OCI-M1 (cell line): ENCODE measurements at regions not wholly inside any gene's neighbourhood (a gene's known extent, or its start where the extent isn't known, plus 50 kb on each side); places are given as distances from the start of the nearest gene placed in this dataset.

Experiments used
- DNase-seq: peaks from one replicate; lab custom pipeline; 2025; lab: John Stamatoyannopoulos, UW

DNA sequence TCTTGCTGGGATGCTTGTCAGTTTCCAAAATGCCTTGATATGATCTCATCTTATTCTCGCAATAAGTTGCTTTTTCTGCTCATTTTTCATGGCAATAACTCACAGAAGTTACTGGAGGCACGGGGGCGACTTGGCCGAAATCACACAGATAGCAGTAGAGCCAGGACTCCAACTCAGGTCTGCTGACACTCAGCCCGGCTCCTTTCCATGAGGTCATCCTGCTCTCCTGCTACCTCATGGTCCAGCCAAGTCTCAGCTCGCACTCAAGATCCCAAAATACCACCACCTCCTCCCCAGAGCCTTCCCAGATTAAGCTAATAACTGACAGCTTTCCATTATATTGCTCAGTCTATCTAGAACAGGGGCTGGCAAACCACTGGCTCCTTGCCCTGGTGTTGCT is 269.5 kb downstream of the MAP2K4 start:
- no peak for DNase-seq

DNA sequence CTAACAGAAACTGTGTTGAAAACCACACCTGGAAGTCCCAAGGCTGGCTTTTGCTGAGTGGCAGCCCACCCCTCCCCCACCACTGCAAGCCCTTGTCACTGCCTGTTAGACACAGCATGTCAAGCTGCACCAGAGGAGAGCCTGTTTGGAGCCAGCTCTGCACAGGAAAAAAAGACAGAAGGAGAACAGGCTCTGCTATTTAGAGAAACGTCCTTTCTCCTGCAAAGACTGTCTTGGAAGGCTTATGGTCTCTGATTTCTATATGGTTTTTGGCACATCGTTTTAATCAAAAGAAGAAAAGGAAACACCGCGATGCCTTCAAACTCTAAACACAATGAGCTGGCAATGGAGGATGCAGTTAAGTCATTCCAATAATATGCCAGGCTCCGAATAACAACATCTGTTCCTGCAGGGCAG is 275.5 kb downstream of the MAP2K4 start:
- no peak for DNase-seq

DNA sequence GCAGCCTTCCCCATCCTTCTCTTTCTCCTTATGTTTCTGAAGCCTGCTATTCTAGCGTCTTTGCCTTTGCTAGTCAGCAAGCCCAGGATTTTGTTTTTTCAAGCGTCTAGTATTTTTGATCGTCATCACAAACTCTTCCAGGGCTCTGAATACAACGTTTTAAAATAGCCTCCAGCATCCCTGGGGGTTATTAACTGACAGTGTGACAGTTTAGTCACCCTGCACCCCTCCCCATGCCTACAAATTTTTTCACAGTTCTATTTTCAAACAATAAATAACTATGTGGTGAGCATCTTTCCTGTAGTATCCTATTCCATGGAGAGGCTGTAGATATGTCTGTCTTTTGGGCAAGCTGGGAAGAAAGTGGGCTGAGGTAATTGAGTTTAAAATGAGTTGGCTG is 280.9 kb downstream of the MAP2K4 start:
- no peak for DNase-seq

DNA sequence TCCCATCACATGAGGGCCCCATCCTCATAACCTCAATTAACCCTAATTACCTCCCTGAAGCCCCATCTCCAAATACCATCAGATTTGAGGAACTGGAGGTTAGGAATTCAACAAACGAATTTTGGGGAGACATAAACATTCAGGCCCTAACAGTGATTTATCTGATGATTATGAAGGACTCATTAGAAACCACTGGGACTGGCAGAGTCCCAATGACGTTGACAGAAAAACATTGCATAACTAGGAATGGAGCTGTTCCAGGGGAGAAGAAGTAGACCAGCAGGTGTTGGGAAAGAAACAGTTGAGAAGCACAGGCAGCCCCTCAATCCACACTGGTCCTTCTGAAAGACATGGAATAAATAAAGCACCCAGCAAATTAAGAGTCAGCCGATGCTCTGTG is 282.0 kb downstream of the MAP2K4 start:
- DNase-seq, result no peak

DNA sequence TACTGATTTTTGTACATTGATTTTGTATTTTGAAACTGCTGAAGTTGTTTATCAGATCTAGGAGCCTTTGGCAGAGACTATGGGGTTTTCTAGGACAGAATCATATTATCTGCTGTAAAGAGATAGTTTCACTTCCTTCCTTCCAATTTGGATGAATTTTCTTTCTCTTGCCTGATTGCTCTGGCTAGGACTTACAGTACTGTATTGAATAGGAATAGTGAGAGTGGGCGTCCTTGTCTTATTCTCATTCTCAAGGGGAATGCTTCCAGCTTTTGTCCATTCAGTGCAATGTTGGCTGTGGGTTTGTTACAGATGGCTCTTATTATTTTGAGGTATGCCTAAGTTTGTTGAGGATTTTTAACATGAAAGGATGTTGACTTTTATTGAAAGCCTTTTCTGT is 290.1 kb downstream of the MAP2K4 start:
- no peak for DNase-seq

DNA sequence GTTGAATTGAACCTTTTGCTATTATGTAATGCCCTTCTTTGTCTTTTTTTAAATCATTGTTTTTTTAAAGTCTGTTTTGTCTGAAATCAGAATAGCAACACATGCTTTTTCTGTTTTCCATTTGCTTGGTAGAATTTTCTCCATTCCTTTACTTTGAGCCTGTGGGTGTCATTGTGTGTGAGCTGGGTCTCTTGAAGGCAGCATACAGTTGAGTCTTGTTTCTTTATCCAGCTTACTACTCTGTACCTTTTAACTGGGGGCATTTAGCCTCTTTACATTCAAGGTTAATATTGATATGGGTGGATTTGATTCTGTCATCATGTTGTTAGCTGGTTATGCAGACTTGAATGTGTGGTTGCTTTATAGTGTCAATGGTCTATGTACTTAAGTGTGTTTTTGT is 292.0 kb downstream of the MAP2K4 start:
- DNase-seq, result no peak

DNA sequence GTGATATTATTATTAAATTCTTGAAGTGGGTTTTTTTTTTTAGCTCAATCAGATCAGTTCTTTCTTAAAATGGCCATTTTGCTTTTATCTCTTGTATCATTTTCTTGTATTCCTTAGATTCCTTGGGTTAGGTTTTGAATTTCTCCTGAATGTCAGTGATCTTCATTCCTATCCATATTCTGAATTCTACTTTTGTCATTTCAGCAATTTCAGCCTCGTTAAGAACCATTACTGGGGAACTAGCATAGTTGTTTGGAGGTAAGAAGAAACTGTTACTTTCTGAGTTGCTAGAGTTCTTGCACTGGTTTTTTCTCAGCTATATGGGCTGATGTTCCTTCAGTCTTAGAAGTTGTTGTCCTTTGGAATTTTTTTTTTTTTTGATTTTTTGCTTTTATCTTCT is 293.1 kb downstream of the MAP2K4 start:
- DNase-seq, result no peak

DNA sequence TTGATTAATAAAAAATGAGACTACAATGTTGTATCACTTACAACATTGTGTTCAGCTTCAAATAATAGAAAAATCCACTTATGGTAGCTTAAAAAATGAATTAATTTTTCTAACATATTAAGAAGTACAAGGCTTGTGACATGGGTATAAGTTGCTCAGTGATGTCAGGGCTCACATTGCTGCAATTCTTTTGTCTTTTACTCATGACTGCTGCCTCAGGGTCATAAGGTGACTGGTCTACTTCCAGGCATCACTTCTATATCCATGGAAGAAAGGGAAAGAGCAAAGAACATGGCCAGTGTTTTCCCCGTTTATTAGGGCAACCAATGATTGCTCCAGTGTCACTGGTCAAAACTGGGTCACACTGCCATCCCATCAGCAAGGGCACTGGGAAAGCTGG is 295.3 kb downstream of the MAP2K4 start:
- DNase-seq, result no peak

DNA sequence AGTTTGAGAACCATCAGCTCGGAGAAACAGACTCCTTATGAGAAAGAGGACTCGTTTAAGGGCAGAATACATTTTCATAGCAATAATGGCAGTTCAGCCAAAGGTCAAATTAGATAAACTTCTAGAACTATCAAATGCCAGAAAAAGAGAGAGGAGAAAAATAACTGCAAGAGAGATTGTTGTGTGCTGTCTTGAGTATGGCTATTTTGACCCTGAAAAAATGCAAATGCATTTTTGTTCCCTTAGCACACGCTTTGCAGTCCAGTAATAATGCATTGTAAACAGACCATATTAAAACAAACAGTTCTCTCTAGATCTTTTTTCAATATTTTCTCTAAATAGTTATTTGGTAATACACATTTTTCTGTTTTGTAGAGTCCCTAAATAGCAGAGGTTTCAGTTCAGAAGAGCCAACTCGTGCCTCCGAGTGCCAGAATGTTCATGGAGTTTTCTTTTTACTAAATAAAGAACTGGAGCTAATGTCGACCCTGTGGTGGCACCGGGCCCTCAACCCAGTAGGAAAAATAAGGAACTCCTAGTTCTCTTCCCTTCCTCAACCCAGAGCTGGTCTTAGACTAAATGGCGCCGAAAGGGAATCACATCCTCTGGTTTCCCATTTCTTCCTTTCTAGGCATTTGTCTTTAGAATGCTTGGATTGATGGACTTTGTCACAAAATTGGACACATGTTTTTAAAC is 298.0 kb downstream of the MAP2K4 start:
- DNase-seq, result no peak

DNA sequence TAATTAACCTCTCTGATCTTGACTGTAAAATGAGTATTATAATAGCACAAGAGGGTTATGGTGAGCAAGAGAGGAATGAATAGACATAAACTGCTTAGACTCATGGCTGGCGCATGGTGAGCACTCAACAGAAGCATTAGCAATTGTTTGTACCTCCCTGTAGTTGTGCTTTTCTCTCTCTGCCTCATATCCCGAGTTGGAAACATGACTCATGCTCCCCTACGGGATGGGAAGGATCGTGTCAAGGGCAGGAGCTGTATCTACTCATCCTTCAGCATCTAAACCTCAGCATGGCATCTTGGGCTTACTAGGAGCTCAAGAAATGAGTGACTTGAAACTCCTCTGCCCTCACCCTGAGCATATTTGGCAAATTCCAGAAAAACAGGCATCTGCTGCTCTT is 299.6 kb downstream of the MAP2K4 start:
- no peak for DNase-seq

DNA sequence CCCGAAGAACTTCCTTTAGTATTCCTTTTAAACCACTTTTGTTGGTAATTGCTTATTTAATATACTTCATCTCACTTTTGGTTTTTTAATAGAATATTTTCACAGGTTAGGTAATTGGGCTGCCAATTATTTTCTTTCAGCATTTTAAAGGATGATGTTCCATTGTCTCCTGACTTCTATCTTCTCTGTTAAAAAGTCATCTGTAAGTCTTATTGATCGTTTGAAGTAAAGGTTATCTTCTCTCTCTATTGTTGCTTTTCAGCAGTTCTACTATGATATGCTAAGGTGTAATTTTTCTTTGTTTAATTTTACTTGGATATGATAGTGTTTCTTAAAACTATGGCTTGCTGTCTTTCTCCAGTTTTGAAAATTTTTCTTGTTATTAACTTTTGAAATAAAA is 307.5 kb downstream of the MAP2K4 start:
- no peak for DNase-seq

DNA sequence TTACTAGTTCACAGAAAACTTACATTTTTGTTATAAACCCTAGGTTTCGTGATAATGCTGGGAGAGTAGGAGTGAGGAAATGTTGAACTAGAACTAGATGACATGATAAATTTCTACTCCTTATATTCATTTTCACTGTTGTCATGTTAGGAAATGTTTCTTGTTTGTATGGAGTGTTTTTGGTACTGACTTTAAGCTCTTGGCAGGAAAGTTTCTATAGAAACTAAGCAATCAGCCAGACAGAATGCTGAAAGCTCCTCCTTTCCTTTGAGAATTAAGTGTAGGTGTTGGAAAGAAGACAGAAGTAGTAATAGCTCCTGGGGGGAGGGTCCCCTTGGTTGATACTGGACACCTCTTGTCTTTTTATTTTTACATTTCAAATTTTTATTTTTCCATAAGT is 309.8 kb downstream of the MAP2K4 start:
- DNase-seq, result no peak

DNA sequence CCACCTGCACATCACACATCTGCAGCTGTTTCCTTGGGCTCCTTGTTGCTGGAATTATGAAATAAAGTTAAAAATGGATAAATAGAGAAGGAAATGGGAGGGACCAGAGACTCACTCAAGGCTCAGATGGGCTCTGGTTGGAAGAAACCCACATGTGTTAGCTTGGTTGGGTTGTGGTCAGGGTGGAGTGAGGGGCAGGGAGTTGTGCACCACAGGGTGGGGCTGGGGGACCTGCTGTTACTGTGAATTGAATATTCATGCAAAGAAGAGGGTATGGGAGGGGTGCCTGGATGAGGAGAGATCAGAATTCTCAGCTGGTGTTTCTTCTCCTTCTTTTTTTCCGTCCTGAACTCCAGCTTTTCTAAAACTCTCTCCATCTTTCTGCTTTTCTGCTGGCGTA is 320.7 kb downstream of the MAP2K4 start:
- no peak for DNase-seq

DNA sequence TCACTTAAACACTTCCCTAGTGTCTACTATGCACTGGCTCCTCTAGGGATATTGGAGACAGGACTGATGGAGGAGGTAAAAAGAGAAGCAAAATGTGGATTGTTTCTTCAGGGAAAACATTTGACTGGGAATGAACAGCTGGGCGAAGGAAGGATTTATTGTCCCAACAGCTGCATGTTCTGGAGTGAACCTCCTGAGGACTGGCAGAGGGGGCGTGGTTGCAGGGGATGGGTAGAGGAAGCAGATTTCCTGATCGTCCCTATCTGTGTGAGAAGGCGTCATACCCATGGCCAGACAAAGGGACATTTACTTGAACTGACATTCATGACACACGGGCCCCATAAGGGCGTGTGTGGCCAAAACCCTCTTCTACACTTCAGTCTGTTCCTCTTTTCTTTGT is 321.5 kb downstream of the MAP2K4 start:
- no peak for DNase-seq

DNA sequence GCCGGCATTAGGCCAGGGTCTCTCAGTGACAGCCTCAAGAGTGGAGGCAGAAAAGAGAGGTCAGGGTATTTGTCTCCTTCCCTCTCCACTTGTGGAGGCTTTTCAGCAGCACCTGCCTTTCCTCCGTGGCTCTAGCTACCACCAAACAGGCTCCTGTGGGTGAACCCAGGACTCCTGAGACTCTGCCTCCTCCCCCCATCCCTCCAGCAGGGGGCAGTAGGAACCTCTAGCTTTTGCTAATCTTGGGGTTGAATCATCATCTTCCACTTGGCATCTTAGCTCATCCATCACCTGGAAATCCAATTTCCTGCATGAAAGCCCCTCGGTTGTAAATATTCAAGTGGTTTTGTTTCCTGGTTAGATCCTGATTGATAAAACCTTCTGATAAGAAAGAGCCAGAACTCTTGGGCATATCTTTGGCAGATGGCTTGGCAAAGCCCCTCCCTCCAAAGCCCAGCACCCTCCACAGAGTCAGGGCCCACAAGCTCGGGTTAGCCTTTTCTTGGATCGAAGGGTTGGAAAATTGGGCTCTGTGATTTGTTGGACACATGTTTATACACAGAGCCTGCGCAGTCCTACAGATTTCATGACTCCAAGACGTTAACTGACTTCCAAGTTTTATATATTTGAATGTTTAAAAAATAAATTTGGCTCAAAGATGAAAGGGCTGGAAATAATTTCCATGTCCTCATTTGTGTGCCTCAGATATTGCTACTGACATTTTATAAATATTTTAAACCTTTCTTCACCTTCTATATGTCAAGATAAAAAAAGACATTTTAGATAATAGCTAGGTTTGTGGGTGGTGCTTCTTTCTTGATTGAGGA is 322.1 kb downstream of the MAP2K4 start:
- no peak for DNase-seq

DNA sequence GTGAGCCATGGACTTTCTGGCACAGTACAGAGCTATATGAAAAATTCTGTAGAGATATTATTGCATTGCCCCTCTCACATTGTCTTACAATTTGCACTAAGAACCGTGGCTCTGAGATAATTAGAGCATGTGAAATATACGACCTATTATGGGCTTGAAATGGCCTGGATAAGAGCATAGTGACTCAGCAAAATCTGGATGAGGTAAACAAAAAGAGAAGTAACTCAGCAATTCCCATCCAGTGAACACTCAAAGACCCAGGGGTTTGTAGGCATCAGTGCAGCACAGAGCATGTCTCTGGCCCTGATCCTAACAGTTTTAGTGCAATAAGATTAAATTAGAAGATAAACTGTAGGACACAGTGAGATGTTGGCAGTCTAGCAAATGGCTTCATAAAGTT is 317.2 kb upstream of the MYOCD start:
- peak; percentile 37 for DNase-seq

DNA sequence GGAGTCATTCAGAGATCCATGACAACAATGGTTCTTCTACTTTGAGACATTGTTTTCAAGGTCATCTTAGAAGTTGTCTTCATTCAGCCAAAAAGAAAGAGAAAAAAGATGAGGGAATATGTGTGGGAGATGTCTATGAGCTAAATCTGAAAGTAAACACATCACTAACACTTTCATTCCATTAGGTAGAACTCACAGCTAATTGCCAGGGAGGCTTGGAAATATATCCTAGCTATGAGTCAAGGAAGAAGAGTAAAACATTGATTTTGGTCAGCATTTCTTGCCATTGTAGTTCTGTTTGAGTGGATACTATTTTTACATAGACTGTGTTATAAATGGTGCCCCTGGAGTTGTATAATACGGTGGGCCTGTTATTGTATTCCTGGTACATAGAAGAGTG is 316.4 kb upstream of the MYOCD start:
- no peak for DNase-seq

DNA sequence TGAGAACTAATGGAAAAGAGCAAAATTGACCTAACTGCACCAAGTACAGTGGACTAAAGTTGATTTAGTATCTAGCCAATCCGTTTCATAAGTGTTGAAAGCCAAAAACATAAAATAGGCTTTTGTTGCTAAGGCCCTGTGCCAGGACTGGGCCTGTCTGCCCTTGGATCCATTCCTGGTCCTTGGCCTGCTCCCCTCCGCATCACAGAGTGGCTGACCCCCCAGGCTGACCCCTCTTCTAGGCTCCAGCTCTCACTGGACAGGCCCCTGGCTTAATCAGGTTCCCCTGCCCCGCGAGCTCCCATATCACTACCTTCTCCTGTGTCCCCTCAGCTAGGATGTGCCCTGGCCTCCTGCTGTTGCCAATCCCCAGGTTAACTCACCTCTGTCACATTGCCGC is 313.6 kb upstream of the MYOCD start:
- no peak for DNase-seq

DNA sequence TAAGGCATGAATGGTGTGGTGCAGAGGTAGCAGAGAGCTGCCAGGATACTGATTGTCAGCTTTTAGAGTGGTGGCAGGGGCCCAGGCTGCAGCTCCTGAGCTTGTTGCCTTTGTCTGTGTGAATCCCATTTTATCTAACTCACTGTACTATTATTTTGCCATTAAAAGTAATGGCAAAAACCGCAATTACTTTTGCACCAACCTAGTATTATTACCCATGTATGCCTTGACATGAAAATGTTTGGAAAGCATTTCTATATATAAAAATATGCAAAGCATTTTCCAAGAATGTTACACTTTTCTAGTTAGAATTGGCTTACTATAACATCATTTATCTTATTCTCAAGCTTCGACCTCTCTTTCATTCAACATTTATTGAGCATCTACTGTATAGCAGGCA is 308.1 kb upstream of the MYOCD start:
- no peak for DNase-seq

DNA sequence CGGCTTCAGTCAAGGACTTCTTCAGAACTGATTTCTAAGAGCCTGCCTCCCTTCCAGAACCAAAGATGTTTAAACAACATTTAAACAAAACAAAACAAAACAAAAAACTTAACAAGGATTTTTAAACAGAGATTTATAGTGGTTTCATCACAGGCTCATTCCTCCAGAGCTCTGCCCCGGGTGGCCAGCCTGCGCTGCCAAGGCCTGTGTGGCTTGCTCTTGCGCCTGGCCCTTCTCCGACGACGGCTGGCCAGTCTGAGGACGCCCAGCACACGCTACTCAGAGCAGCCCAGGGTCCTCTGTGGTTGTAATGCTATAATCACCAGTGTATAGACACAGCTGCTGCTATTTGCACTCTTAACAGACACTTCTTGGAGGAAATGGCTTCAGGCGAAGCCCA is 307.2 kb upstream of the MYOCD start:
- no peak for DNase-seq

DNA sequence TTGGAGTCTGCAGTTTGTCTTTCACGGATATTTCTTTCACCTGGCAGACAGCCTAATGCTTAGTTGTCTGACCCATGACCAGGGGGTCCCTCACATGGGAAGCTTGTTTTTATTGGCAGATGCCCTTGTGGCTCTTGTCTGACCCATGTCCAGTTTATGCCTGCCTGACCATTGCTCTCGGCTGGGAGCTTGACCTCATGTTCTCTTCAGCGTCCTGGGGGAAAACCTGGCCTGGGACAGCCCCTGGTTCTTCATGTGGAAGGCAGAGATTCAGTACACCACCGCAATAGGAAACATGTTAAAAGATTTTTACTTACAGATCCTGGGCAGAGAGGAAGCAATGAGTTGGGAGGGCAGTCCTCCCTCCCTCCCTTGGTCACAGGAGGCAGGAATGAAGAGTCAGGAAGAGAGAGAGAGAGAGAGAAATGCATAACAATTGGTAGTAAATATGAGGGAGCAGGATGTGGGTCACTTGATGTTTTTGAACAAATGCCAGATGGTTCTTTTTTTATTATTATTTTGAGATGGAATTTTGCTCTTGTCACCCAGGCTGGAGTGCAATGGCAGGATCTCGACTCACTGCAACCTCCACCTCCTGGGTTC is 302.7 kb upstream of the MYOCD start:
- no peak for DNase-seq

DNA sequence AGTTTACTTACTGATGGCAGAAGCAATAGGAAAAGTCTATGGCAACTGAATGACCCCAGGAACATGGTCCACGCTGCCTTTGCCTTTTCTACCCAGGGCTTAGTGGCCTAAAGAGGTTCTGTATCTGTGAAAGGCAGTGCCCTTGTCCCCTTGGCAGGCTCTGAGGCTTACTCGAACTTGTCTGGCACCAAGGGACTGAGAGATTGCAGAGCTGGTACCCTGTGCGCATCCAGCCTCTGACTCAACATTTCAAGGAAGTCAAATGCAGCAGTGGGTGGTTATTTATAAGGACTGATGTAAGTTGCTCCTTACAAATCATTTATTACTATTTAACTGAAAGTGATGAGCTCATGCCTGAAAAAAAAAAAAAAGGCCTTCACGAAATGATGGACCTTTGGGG is 299.9 kb upstream of the MYOCD start:
- DNase-seq, result no peak

DNA sequence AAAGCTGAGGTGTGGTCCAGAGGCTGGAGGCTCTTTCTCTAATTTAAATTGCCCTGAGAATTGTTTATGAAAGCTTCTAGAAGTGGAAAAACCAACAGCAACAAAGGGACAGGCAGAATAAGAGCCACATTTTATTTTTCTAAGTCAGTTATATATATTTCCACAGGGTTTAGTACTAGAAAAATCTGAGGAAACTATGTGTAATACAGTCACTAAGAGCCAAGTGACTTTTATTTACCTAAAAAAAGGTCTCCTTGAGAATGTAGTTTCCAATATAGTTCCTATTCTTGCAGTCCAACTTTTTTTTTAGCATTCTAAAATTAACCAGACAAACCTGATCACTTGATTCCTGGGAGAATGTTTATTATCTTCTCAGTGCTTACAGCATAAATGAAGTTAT is 296.6 kb upstream of the MYOCD start:
- DNase-seq, result no peak
